MM.1S (cell line): ENCODE measurements at regions not wholly inside any gene's neighbourhood (a gene's known extent, or its start where the extent isn't known, plus 50 kb on each side); places are given as distances from the start of the nearest gene placed in this dataset.

Experiments used
- EZH2 ChIP-seq: fragments of 300-600 bp; sonication (generic); optimal IDR thresholded peaks from 2 replicates; pipeline ENCODE3; 2017; ENCODE audit warnings: low read depth, mild to moderate bottlenecking, antibody characterized with exemption, low read length, mixed read lengths
- TF ChIP-seq, protein P1 (sequence below): fragments of 300-600 bp; sonication (generic); IDR thresholded peaks from 2 replicates; pipeline ENCODE4 v1.5.1; 2016; ENCODE audit warnings: antibody characterized with exemption, low read length, mixed read lengths

DNA sequence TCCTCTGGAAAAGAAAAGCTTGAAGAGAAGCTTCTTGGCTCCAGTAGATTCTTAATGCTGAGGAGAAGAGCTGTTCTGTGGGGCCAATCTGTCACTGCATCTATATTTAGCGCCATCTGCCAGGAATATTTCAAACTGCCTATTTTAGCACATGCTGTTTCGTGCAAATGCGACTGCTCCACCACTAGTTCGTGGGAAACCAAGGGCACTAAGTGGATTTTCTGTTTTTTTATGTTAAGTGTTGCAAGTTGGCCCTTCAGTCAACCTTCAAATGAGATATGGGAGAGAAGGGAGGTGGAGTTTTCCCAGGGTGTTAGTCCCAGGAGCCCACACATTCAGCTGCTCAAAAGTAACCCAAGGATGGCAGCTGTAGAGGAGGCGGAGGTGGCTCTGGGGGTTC, 91.9 kb downstream of the TSEN15 start:
- no peak for TF ChIP-seq EZH2
- TF ChIP-seq, protein P1, sequence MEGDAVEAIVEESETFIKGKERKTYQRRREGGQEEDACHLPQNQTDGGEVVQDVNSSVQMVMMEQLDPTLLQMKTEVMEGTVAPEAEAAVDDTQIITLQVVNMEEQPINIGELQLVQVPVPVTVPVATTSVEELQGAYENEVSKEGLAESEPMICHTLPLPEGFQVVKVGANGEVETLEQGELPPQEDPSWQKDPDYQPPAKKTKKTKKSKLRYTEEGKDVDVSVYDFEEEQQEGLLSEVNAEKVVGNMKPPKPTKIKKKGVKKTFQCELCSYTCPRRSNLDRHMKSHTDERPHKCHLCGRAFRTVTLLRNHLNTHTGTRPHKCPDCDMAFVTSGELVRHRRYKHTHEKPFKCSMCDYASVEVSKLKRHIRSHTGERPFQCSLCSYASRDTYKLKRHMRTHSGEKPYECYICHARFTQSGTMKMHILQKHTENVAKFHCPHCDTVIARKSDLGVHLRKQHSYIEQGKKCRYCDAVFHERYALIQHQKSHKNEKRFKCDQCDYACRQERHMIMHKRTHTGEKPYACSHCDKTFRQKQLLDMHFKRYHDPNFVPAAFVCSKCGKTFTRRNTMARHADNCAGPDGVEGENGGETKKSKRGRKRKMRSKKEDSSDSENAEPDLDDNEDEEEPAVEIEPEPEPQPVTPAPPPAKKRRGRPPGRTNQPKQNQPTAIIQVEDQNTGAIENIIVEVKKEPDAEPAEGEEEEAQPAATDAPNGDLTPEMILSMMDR, result no peak
